ENCODE measurements at regions not wholly inside any gene's neighbourhood (a gene's known extent, or its start where the extent isn't known, plus 50 kb on each side); places are given as distances from the start of the nearest gene placed in this dataset.

DNA sequence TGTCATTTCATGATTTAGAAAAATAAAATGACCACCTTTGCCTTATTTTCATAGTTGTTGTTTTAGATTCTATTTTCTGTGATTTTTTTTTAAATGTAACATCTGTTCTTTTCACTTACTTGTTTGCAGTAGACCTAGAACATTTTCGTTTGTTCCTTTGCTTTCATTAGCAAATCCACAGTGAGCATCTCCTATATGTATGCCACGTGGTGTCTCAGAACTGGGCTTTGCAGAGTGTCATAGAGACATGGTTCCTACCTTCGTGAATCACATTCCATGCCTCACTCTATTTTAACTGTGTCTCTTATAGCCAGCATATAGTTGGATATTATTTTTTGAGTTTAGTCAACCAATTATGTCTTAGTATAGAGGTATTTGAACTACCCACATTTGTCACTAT is 118.2 kb downstream of the KLF13 start:
- ATAC-seq, result no peak
- intact Hi-C loops (cut with DNase I), result no loop called here
- WGBS (ENCODE audit: insufficient coverage, low coverage, low lambda C conversion rate, missing lambda C conversion rate), result 84% methylated on average over 3 of the region's 3 CpGs

DNA sequence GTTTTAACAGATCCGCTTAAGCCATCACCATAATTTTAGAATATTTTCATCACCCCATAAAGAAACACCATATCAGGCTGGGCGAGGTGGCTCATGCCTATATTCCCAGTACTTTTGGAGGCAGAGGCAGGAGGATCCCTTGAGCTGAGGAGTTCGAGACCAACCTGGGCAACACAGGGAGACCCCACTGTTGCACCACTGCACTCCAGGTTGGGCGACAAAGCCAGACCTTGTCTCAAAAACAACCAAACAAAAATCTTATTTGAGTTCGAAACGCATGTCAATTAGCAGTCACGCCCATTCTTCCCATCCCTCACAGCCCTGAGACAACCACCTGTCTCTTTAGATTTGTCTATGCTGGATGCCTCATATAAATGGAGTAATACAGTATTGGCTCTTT is 119.9 kb downstream of the KLF13 start:
- H3K4me3 ChIP-seq, result no peak overlapping the region
- H3K27ac ChIP-seq, result no peak overlapping the region
- no peak for DNase-seq
- TF ChIP-seq POLR2A (IDR thresholded peaks at IDR 0.05), result no peak
- TF ChIP-seq, protein P1, sequence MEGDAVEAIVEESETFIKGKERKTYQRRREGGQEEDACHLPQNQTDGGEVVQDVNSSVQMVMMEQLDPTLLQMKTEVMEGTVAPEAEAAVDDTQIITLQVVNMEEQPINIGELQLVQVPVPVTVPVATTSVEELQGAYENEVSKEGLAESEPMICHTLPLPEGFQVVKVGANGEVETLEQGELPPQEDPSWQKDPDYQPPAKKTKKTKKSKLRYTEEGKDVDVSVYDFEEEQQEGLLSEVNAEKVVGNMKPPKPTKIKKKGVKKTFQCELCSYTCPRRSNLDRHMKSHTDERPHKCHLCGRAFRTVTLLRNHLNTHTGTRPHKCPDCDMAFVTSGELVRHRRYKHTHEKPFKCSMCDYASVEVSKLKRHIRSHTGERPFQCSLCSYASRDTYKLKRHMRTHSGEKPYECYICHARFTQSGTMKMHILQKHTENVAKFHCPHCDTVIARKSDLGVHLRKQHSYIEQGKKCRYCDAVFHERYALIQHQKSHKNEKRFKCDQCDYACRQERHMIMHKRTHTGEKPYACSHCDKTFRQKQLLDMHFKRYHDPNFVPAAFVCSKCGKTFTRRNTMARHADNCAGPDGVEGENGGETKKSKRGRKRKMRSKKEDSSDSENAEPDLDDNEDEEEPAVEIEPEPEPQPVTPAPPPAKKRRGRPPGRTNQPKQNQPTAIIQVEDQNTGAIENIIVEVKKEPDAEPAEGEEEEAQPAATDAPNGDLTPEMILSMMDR (IDR thresholded peaks at IDR 0.05), result no peak
- no peaks in the 10 kb centered on the region for H3K9me3 ChIP-seq
- intact Hi-C loops (cut with DNase I), result no loop called here
- H3K36me3 ChIP-seq, result no peaks in the 10 kb centered on the region
- WGBS (ENCODE audit: insufficient coverage, low coverage, low lambda C conversion rate, missing lambda C conversion rate), result 84% methylated on average over 7 of the region's 7 CpGs
- no peak for ATAC-seq
- H3K4me1 ChIP-seq, result peaks cover 0 to 5% (median 0%) of the 10 kb centered on the region in 4 donors
- H3K27me3 ChIP-seq, result no peaks in the 10 kb centered on the region

More for the DNA sequence above, 118.2 kb downstream of the KLF13 start:
- Histone ChIP-seq H3K9me3 (no peaks in the 10 kb centered on the region), H3K27me3 (no peaks in the 10 kb centered on the region), H3K36me3 (no peaks in the 10 kb centered on the region), H3K4me3 (no peak overlapping the region), H3K4me1 (peaks cover 0 to 5% (median 0%) of the 10 kb centered on the region in 4 donors), H3K27ac (no peak overlapping the region)
- TF ChIP-seq, protein P1 (IDR thresholded peaks at IDR 0.05), result no peak
- no peak for TF ChIP-seq POLR2A (IDR thresholded peaks at IDR 0.05)
- DNase-seq, result no peak

DNA sequence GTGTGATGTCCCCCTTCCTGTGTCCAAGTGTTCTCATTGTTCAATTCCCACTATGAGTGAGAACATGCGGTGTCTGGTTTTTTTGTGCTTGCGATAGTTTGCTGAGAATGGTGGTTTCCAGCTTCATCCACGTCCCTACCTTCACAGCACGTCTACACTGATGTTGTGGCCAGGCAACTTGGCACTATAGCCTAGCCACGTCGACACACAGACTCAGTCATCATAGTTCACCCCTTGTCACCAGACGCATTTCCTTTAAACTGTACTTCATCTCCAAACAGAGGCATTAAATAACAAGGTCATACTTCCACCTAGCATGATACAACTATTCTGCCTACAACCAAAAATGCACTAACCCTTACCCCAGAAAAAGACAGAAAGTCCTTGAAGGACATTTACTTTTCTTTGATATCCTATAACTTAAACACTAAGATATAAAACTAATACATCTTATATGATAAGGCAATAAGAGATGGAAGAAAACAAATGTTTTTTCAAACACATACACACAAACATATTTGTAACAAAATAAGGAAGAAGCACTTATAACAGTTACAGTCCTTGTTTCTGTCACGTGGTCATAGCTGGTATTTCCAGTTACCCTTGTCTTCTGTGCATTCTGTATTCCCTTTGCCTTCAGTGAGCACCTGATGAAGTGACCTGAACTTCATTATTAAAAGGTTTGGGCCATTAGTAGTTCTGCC is 121.4 kb downstream of the KLF13 start:
- no peaks in the 10 kb centered on the region for H3K27me3 ChIP-seq
- TF ChIP-seq POLR2A (IDR thresholded peaks at IDR 0.05), result no peak
- TF ChIP-seq, protein P1 (IDR thresholded peaks at IDR 0.05), result no peak
- no peak overlapping the region for H3K27ac ChIP-seq
- 44% methylated on average over 7 of the region's 8 CpGs for WGBS (ENCODE audit: insufficient coverage, low coverage, low lambda C conversion rate, missing lambda C conversion rate)
- intact Hi-C loops (cut with DNase I), result no loop called here
- no peak overlapping the region for H3K4me3 ChIP-seq
- DNase-seq, result peak in 1 of 3 donors; percentile 23
- no peaks in the 10 kb centered on the region for H3K9me3 ChIP-seq
- ATAC-seq, result no peak
- H3K4me1 ChIP-seq, result peaks cover 0 to 5% (median 0%) of the 10 kb centered on the region in 4 donors
- no peaks in the 10 kb centered on the region for H3K36me3 ChIP-seq

DNA sequence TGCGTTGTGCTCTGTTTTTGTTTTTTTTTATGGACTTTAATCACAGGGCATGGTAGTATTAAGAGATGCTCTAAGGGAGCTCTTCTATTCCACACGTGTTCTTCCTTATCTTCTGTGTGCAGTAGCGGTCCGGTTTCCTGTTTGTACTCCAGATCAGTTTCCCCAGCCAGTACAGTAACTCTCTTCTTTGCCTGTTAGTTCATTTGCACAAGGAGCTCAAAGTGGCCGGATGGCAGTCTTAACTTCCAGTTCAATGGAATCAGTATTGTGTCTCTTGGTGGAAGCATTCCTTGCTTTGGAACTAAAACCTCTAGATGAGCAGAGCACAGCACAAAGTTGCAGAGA is 122.0 kb downstream of the KLF13 start:
- intact Hi-C loops (cut with DNase I), result no loop called here
- no peak overlapping the region for H3K4me3 ChIP-seq
- H3K4me1 ChIP-seq, result peaks cover 0 to 5% (median 0%) of the 10 kb centered on the region in 4 donors
- peak; percentile 35 to 82 (median 58) for ATAC-seq
- H3K36me3 ChIP-seq, result no peaks in the 10 kb centered on the region
- H3K27me3 ChIP-seq, result no peaks in the 10 kb centered on the region
- H3K9me3 ChIP-seq, result no peaks in the 10 kb centered on the region
- TF ChIP-seq, protein P1 (IDR thresholded peaks at IDR 0.05), result no peak
- TF ChIP-seq POLR2A (IDR thresholded peaks at IDR 0.05), result no peak
- H3K27ac ChIP-seq, result no peak overlapping the region
- DNase-seq, result peak in 1 of 3 donors; percentile 16
- 38% methylated on average over 5 of the region's 5 CpGs for WGBS (ENCODE audit: insufficient coverage, low coverage, low lambda C conversion rate, missing lambda C conversion rate)

All from right lobe of liver (tissue), 6 donors.